Globus pallidus (tissue), 1 donor: ENCODE measurements at regions not wholly inside any gene's neighbourhood (a gene's known extent, or its start where the extent isn't known, plus 50 kb on each side); places are given as distances from the start of the nearest gene placed in this dataset.
A peak's percentile ranks its signal among the peaks of the same experiment; 100 is the strongest.
"Not testable (repeated sequence)": the region's sequence is repeated elsewhere in the genome, so short reads cannot be mapped to it uniquely, and the experiment has no call there.

Experiments used
- DNase-seq: peaks from one replicate; pipeline ENCODE4 v3.0.0-alpha.2; 2015; ENCODE audit warnings: low spot score

- DNase-seq: no peak
Measured at GRCh38 chr12:74391283-74391682, 146.4 kb upstream of the ATXN7L3B start.

- no peak for DNase-seq
Measured at GRCh38 chr12:74393272-74393671, 144.4 kb upstream of the ATXN7L3B start.

- DNase-seq: no peak
Measured at GRCh38 chr12:74394647-74395046, 143.0 kb upstream of the ATXN7L3B start.

GRCh38 chr12:74401035-74401434 lies 136.6 kb upstream of the ATXN7L3B start:
- DNase-seq: no peak

- DNase-seq: peak; percentile 61
Measured at GRCh38 chr12:74401966-74402365, 135.7 kb upstream of the ATXN7L3B start.

- DNase-seq: not testable (repeated sequence)
Measured at GRCh38 chr12:74403221-74403470, 134.5 kb upstream of the ATXN7L3B start.

- no peak for DNase-seq
Measured at GRCh38 chr12:74408601-74409166, 129.0 kb upstream of the ATXN7L3B start.

- DNase-seq: peak; percentile 58
Measured at GRCh38 chr12:74412606-74413230, 124.9 kb upstream of the ATXN7L3B start.

GRCh38 chr12:74415633-74416032 lies 122.0 kb upstream of the ATXN7L3B start:
- DNase-seq: no peak

- DNase-seq: no peak
Measured at GRCh38 chr12:74418573-74418972, 119.1 kb upstream of the ATXN7L3B start.

GRCh38 chr12:74424778-74425177 lies 112.9 kb upstream of the ATXN7L3B start:
- DNase-seq: peak; percentile 70

GRCh38 chr12:74426091-74426490 lies 111.5 kb upstream of the ATXN7L3B start:
- DNase-seq: no peak

GRCh38 chr12:74429535-74429934 lies 108.1 kb upstream of the ATXN7L3B start:
- no peak for DNase-seq

GRCh38 chr12:74431801-74432200 lies 105.8 kb upstream of the ATXN7L3B start:
- DNase-seq: no peak

GRCh38 chr12:74440469-74440868 lies 97.2 kb upstream of the ATXN7L3B start:
- DNase-seq: no peak

- no peak for DNase-seq
Measured at GRCh38 chr12:74441872-74442271, 95.8 kb upstream of the ATXN7L3B start.

- DNase-seq: no peak
Measured at GRCh38 chr12:74446466-74446865, 91.2 kb upstream of the ATXN7L3B start.

- DNase-seq: no peak
Measured at GRCh38 chr12:74449872-74450271, 87.8 kb upstream of the ATXN7L3B start.

GRCh38 chr12:74454109-74454508 lies 83.5 kb upstream of the ATXN7L3B start:
- no peak for DNase-seq

- DNase-seq: no peak
Measured at GRCh38 chr12:74455429-74455828, 82.2 kb upstream of the ATXN7L3B start.

- DNase-seq: no peak
Measured at GRCh38 chr12:74456431-74456830, 81.2 kb upstream of the ATXN7L3B start.

GRCh38 chr12:74468401-74468800 lies 69.2 kb upstream of the ATXN7L3B start:
- DNase-seq: no peak

- DNase-seq: no peak
Measured at GRCh38 chr12:74476234-74476633, 61.4 kb upstream of the ATXN7L3B start.

- DNase-seq: no peak
Measured at GRCh38 chr12:74481078-74481477, 56.6 kb upstream of the ATXN7L3B start.
